ENCODE measurements at regions not wholly inside any gene's neighbourhood (a gene's known extent, or its start where the extent isn't known, plus 50 kb on each side); places are given as distances from the start of the nearest gene placed in this dataset.

DNA sequence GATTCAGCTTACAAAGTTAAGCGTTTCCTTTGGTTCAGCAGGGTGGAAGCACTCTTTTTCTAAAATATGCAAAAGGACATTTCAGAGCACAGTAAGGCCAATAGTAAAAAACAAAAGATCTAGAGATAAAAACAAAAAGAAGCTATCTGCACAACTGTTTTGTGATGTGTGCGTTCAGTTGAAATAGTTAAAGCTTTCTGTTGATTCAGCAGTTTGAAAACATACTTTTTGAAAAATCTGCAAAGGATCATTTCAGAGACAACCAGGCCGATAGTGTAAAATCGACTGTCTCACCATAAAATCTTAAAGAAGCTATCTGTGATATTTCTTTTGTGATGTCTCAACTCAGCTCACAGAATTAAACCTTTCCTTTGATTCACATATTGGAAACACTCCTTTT, 300.0 kb upstream of the ALG10B start:
- TF ChIP-seq, protein P1, sequence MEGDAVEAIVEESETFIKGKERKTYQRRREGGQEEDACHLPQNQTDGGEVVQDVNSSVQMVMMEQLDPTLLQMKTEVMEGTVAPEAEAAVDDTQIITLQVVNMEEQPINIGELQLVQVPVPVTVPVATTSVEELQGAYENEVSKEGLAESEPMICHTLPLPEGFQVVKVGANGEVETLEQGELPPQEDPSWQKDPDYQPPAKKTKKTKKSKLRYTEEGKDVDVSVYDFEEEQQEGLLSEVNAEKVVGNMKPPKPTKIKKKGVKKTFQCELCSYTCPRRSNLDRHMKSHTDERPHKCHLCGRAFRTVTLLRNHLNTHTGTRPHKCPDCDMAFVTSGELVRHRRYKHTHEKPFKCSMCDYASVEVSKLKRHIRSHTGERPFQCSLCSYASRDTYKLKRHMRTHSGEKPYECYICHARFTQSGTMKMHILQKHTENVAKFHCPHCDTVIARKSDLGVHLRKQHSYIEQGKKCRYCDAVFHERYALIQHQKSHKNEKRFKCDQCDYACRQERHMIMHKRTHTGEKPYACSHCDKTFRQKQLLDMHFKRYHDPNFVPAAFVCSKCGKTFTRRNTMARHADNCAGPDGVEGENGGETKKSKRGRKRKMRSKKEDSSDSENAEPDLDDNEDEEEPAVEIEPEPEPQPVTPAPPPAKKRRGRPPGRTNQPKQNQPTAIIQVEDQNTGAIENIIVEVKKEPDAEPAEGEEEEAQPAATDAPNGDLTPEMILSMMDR (IDR thresholded peaks at IDR 0.05 in 2 of 3, conservative IDR thresholded peaks at IDR 0.05 in 1 of 3; ENCODE audit: borderline replicate concordance in 1 of 3, insufficient read depth in 1 of 3, low read depth in 2 of 3, low read length in 2 of 3): no peak
- TF ChIP-seq ZBTB33 (IDR thresholded peaks at IDR 0.05; ENCODE audit: extremely low read depth, insufficient replicate concordance, low read length) (no peak), ZFX (IDR thresholded peaks at IDR 0.05) (no peak), POLR2AphosphoS5 (IDR thresholded peaks at IDR 0.05; ENCODE audit: low read depth, low read length) (no peak), REST (IDR thresholded peaks at IDR 0.05; ENCODE audit: low read depth) (no peak), POLR2A (IDR thresholded peaks at IDR 0.05; ENCODE audit: borderline replicate concordance, extremely low read depth, insufficient read depth, insufficient read length) (no peak)
